ENCODE measurements at regions not wholly inside any gene's neighbourhood (a gene's known extent, or its start where the extent isn't known, plus 50 kb on each side); places are given as distances from the start of the nearest gene placed in this dataset.

DNA sequence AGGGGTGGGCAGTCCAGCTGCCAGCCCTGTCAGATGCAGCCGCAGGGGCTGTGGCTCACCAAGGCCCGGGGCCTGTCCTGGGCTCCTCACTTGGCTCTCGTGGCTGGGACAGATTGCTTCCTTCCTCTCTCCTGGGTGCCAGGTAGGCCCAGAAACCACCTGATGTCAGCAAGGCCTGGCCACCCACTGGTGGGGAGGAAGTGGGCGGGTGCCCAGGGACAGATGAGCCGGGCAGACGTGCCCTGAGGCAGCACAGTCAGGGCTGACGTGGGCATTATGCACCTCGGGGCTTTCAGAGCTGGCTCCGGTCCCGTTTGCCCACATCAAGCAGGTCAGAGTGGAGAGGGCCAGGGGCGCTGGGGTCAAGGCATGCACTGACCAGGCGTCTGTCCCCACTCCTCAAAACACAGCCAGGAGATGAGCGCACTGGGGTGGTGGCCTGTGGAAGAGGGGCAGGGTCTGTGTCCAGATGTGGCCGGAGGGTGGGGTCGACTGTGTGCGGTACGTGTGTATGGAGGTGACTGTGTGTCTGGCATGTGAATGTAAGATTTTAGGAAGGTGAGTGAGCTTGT lies 133.2 kb upstream of the PTPN1 start:
- TF ChIP-seq CTCF (IDR thresholded peaks at IDR 0.05; ENCODE audit: extremely low read depth in 1 of 2, insufficient read depth in 1 of 2, low read depth in 1 of 2, low read length in 2 of 2) (no peak), EZH2 (IDR thresholded peaks at IDR 0.05; ENCODE audit: borderline replicate concordance, low read depth, low read length, severe bottlenecking) (no peak), POLR2A (IDR thresholded peaks at IDR 0.05; ENCODE audit: low read depth, low read length) (no peak), POLR2AphosphoS5 (IDR thresholded peaks at IDR 0.05; ENCODE audit: insufficient read depth, low read depth, low read length) (no peak), MAX (IDR thresholded peaks at IDR 0.05; ENCODE audit: insufficient read depth, insufficient read length) (no peak), FOS (IDR thresholded peaks at IDR 0.05; ENCODE audit: borderline replicate concordance, insufficient read depth, low read length) (no peak), MYC (IDR thresholded peaks at IDR 0.05; ENCODE audit: low read depth, low read length) (no peak), JUN (IDR thresholded peaks at IDR 0.05; ENCODE audit: borderline replicate concordance, insufficient read depth, insufficient read length, low read depth) (no peak)

Measured in endothelial cell of umbilical vein (primary cell).